CD8-positive, alpha-beta memory T cell (primary cell): ENCODE measurements at regions not wholly inside any gene's neighbourhood (a gene's known extent, or its start where the extent isn't known, plus 50 kb on each side); places are given as distances from the start of the nearest gene placed in this dataset.

Experiments
- CTCF ChIA-PET: fragments of 350-600 bp; sonication (Branson Sonifier 250); formaldehyde crosslinking; loops from one replicate; lab custom pipeline; 2021; ENCODE audit warnings: antibody characterized with exemption; lab: Charles Lee
- POLR2A ChIA-PET: fragments of 350-600 bp; sonication (Branson Sonifier 250); formaldehyde crosslinking; loops from one replicate; lab custom pipeline; 2021; ENCODE audit warnings: antibody characterized with exemption; lab: Charles Lee
- DNase-seq, 5 donors: peaks; one replicate each; pipeline versions ENCODE4 v3.0.0 to v3.0.0-alpha.2; 2020 to 2022; ENCODE audit warnings: mixed read lengths in 1 of 5
- H3K27ac ChIP-seq: one replicate; pipeline ENCODE4 v1.7.0; 2013; ENCODE audit warnings: low read depth, mild to moderate bottlenecking, low read length, moderate library complexity
- H3K27me3 ChIP-seq: 2 replicates; pipeline ENCODE4 v1.7.0; 2013; ENCODE audit warnings: low read length, mild to moderate bottlenecking; ENCODE audit not compliant: insufficient read depth, poor library complexity, severe bottlenecking
- H3K36me3 ChIP-seq: 2 replicates; pipeline ENCODE4 v1.7.0; 2013; ENCODE audit warnings: mild to moderate bottlenecking, low read length, moderate library complexity; ENCODE audit not compliant: insufficient read depth
- H3K4me1 ChIP-seq: 2 replicates; pipeline ENCODE4 v1.7.0; 2013; ENCODE audit warnings: mild to moderate bottlenecking, low read length, moderate library complexity; ENCODE audit not compliant: insufficient read depth
- H3K4me3 ChIP-seq: 2 replicates; pipeline ENCODE4 v1.7.0; 2013; ENCODE audit warnings: mild to moderate bottlenecking, low read length
- H3K9me3 ChIP-seq: 2 replicates; pipeline ENCODE4 v1.7.0; 2013; ENCODE audit warnings: mild to moderate bottlenecking, low read length
- H3K27ac Mint-ChIP-seq, 8 donors: one replicate each; pipeline ENCODE4 v1.8.0; 2020 to 2021; ENCODE audit warnings: mixed read lengths in 8 of 8, mild to moderate bottlenecking in 6 of 8, inconsistent platforms in 3 of 8, moderate library complexity in 3 of 8
- H3K27me3 Mint-ChIP-seq, 2 donors: one replicate each; pipeline ENCODE4 v1.8.0; 2020 to 2021; ENCODE audit warnings: mixed read lengths in 2 of 2, mild to moderate bottlenecking in 1 of 2, moderate library complexity in 1 of 2
- H3K36me3 Mint-ChIP-seq, 3 donors: one replicate each; pipeline ENCODE4 v1.8.0; 2020 to 2021; ENCODE audit warnings: mixed read lengths in 3 of 3, inconsistent platforms in 1 of 3, mild to moderate bottlenecking in 1 of 3
- H3K4me1 Mint-ChIP-seq, 3 donors: one replicate each; pipeline ENCODE4 v1.8.0; 2020 to 2021; ENCODE audit warnings: mixed read lengths in 3 of 3, inconsistent platforms in 1 of 3, mild to moderate bottlenecking in 1 of 3
- H3K4me3 Mint-ChIP-seq, 7 donors: one replicate each; pipeline ENCODE4 v1.8.0; 2020 to 2021; ENCODE audit warnings: mixed read lengths in 7 of 7, mild to moderate bottlenecking in 6 of 7, moderate library complexity in 4 of 7, inconsistent platforms in 2 of 7
- H3K9me3 Mint-ChIP-seq, 5 donors: one replicate each; pipeline ENCODE4 v1.8.0; 2020 to 2022; ENCODE audit warnings: mixed read lengths in 5 of 5, mild to moderate bottlenecking in 3 of 5, moderate library complexity in 2 of 5, inconsistent platforms in 1 of 5

DNA sequence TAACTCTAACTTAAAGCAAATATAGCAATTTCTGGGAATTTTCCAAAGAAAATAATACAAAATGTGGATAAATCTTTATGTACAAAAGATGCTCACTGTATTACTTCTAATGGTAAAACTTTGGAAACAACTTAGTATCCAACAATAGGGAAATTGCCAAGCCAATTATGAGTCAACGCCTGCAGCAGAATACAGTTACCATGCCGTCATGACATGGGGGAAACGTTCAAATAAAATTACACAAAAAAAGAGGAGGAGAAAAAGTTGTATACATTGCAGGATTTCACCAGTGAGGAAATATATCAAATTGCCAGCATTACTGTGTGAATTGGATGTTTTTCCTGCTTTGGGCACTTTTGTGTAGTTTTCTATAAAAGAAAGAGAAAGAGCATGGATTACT is 469.6 kb downstream of the SOX9 start:
- Mint-ChIP-seq H3K27me3 (peaks cover 26 to 41% of the 10 kb centered on the region in 2 donors), H3K9me3 (peaks cover 0 to 3% (median 0%) of the 10 kb centered on the region in 5 donors), H3K4me1 (peaks cover 10 to 46% (median 41%) of the 10 kb centered on the region in 3 donors), H3K4me3 (peak overlapping the region in 5 of 7 donors; percentile 10 to 84 (median 32)), H3K27ac (no peak overlapping the region), H3K36me3 (no peaks in the 10 kb centered on the region)
- no peak overlapping the region for H3K4me3 ChIP-seq
- no peaks in the 10 kb centered on the region for H3K4me1 ChIP-seq
- H3K9me3 ChIP-seq = no peaks in the 10 kb centered on the region
- peaks cover 3% of the 10 kb centered on the region for H3K27me3 ChIP-seq
- no peaks in the 10 kb centered on the region for H3K36me3 ChIP-seq
- CTCF ChIA-PET = no interaction called here
- POLR2A ChIA-PET = no interaction called here
- DNase-seq = no peak
- no peak overlapping the region for H3K27ac ChIP-seq

DNA sequence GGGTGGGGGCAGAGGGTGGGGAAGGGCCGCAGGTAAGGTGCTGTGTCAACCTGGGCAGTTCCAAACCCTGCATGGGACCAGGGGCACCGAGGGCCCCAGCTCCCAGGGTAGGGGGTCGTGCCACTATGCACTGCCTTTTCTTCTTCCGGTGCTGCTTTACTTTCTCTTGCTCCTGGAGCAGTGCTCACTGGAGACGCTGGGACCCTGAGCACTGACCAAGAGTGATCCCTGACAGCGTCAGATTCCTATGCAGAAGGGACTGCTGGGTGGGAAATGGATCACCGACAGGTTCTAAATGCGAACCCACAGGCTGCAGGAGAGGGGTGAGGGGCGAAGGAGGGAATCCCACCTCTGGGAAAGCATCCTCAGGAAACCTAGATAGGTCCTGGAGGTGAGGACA is 470.1 kb downstream of the SOX9 start:
- Histone ChIP-seq H3K27ac (no peak overlapping the region), H3K4me1 (no peaks in the 10 kb centered on the region), H3K9me3 (no peaks in the 10 kb centered on the region), H3K4me3 (no peak overlapping the region), H3K27me3 (peaks cover 3% of the 10 kb centered on the region), H3K36me3 (no peaks in the 10 kb centered on the region)
- ChIA-PET POLR2A (no interaction called here), CTCF (no interaction called here)
- Mint-ChIP-seq H3K4me1 (peaks cover 10 to 46% (median 41%) of the 10 kb centered on the region in 3 donors), H3K36me3 (no peaks in the 10 kb centered on the region), H3K9me3 (peaks cover 0 to 3% (median 0%) of the 10 kb centered on the region in 5 donors), H3K27ac (peak overlapping the region in 1 of 8 donors; percentile 14), H3K4me3 (peak overlapping the region in 5 of 7 donors; percentile 57 to 84 (median 76)), H3K27me3 (peaks cover 26 to 37% of the 10 kb centered on the region in 2 donors)
- no peak for DNase-seq

DNA sequence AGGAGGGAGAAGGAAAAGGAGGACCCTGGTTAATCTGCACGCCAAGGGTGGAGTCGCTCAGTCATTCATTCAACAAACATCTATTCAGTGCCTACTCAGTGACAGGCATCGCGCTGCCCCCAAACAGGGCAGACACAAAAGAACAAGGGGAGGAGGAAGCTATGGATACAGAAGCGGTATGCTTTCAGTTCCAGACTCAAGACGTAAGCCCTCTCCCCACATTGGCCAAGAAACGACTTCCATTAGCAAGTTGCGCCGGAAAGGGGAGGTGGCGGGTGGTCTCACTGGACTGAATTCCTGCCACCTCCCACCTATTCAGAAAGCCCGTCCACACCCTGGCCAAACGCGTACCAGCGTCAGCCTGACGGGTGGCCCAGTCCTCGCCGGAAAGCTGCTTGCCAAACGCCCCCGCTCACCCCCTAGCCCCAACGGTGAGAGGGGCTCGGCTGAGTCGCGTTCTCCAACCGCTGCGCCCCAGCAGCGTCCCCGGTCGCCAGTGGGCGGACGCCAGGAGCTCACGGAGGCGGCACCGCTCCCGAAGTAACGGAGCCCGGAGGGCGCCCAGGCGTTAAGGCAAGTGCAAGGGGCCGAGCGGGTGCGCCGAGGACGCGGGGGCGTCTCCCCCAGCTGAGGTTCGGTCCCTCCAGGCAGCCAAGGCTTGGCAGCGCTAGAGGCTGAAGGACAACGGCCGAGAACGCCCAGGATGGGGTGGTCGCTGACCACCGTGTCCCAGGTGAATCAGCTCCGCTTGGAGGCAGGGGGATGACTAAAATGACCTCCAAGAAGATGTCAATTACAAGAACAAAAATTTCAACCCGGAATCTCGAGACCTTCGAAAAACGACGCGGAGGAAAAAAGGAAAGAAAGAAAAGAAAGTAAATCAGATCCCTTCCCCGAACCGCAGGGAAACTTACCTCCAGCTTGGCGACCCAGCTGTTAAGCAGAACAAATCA is 470.7 kb downstream of the SOX9 start:
- Histone ChIP-seq H3K4me3 (no peak overlapping the region), H3K4me1 (no peaks in the 10 kb centered on the region), H3K36me3 (no peaks in the 10 kb centered on the region), H3K27me3 (peaks cover 3% of the 10 kb centered on the region), H3K27ac (no peak overlapping the region), H3K9me3 (no peaks in the 10 kb centered on the region)
- Mint-ChIP-seq H3K4me1 (peaks cover 10 to 45% (median 41%) of the 10 kb centered on the region in 3 donors), H3K9me3 (peaks cover 0 to 3% (median 0%) of the 10 kb centered on the region in 5 donors), H3K36me3 (no peaks in the 10 kb centered on the region), H3K27ac (peak overlapping the region in 3 of 8 donors; percentile 9 to 71 (median 20)), H3K4me3 (peak overlapping the region in 6 of 7 donors; percentile 76 to 88 (median 79)), H3K27me3 (peaks cover 26 to 37% of the 10 kb centered on the region in 2 donors)
- DNase-seq = no peak
- POLR2A ChIA-PET = no interaction called here
- CTCF ChIA-PET = interaction anchor here (1.0 to 1.3 kb wide), 2 partner anchors 35 to 135 kb away, joined by 3 to 5 read pairs; no protein-coding TSS in a partner anchor

DNA sequence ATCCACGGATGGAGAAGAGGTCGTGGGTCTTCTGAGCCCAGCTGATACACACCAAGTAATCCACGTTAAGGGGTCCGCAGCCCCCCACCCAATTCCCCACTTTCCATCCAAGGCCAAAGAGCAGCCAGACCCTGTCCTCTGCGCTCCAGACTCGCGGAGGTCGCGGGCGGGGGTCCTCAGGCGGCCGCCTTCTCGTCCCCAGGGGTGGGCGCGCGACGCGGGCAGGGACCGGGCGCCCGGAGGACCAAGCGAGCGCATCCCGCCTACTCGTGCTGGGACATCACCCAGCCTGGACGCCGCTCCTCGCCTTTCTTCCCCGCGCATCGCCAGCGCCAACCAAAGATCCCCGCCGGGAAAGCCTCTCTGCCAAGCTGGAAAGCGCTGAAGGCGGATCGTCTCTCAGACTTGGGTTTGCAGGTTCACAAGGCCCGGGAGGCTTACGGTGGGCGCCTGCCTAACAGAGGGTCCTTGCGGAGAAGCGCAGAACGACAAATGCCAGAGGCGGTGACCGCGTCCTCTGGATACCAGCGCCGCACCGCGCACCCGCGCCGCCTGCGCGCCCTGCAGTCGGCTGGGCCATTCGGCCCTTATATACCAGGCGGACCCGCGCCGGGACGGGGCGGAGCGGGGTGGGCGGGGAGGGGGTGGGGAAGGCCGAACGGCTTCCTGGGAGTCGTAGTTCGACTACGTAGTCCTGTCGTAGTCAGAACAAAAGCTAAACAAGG is 471.6 kb downstream of the SOX9 start:
- Mint-ChIP-seq H3K9me3 (peaks cover 0 to 3% (median 0%) of the 10 kb centered on the region in 5 donors), H3K4me1 (peaks cover 10 to 41% (median 36%) of the 10 kb centered on the region in 3 donors), H3K27ac (peak overlapping the region in 3 of 8 donors; percentile 9 to 71 (median 20)), H3K36me3 (no peaks in the 10 kb centered on the region), H3K27me3 (peaks cover 26 to 42% of the 10 kb centered on the region in 2 donors), H3K4me3 (peak overlapping the region in 6 of 7 donors; percentile 70 to 88 (median 79))
- no peaks in the 10 kb centered on the region for H3K9me3 ChIP-seq
- no peak overlapping the region for H3K27ac ChIP-seq
- ChIA-PET POLR2A (no interaction called here), CTCF (interaction anchor here (1.0 to 1.3 kb wide), 2 partner anchors 36 to 135 kb away, joined by 3 to 5 read pairs; no protein-coding TSS in a partner anchor)
- peaks cover 3% of the 10 kb centered on the region for H3K27me3 ChIP-seq
- DNase-seq = peak in 3 of 5 donors; percentile 4 to 60 (median 22)
- no peak overlapping the region for H3K4me3 ChIP-seq
- H3K4me1 ChIP-seq = no peaks in the 10 kb centered on the region
- no peaks in the 10 kb centered on the region for H3K36me3 ChIP-seq

DNA sequence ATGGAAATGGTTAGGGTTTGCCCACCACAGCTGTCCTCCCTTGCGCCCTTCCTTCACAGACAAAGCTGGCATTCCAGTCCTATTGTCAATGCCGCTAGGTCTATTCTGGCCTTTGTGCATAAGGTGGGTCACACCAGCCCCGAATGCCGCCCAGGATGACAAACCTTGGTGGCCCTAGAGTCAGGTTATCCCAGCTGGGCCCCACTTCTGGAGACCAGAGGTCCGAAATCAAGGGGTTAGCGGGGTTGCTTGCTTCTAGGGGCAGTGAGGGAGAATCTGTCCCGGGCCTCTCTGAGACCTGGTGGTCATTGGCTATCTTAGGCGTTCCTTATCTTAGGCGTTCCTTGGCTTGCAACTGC is 472.1 kb downstream of the SOX9 start:
- no peak overlapping the region for H3K27ac Mint-ChIP-seq
- ChIA-PET POLR2A (no interaction called here), CTCF (no interaction called here)
- Histone ChIP-seq H3K4me1 (no peaks in the 10 kb centered on the region), H3K27ac (no peak overlapping the region), H3K27me3 (peaks cover 3% of the 10 kb centered on the region), H3K9me3 (no peaks in the 10 kb centered on the region), H3K36me3 (no peaks in the 10 kb centered on the region), H3K4me3 (no peak overlapping the region)
- H3K4me1 Mint-ChIP-seq = peaks cover 9 to 35% (median 31%) of the 10 kb centered on the region in 3 donors
- H3K36me3 Mint-ChIP-seq = no peaks in the 10 kb centered on the region
- peaks cover 0 to 3% (median 0%) of the 10 kb centered on the region in 5 donors for H3K9me3 Mint-ChIP-seq
- H3K4me3 Mint-ChIP-seq = peak overlapping the region in 4 of 7 donors; percentile 23 to 56 (median 46)
- no peak for DNase-seq
- peaks cover 26 to 42% of the 10 kb centered on the region in 2 donors for H3K27me3 Mint-ChIP-seq

DNA sequence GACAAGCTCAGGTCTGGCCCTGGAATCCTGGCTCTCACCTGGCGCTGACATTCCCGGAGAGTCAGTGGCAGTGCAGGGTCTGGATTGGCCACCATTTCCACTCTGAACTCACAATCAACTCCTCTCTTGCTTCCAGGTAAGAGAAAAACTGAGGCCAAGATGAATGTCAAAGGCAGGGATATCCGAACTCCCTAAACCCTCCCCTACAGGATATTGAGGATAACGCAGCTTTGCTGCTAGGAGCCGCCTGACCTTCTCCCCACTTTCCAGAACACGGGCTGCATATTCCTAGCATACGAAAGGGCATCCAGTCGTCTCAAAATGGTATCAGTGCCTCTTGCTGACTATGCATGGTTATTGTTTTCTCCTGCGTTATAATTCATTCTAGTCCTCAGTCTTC is 473.4 kb downstream of the SOX9 start:
- Histone ChIP-seq H3K9me3 (no peaks in the 10 kb centered on the region), H3K27me3 (peaks cover 3% of the 10 kb centered on the region), H3K27ac (no peak overlapping the region), H3K4me3 (no peak overlapping the region), H3K4me1 (no peaks in the 10 kb centered on the region), H3K36me3 (no peaks in the 10 kb centered on the region)
- POLR2A ChIA-PET = no interaction called here
- DNase-seq = no peak
- CTCF ChIA-PET = no interaction called here
- H3K27ac Mint-ChIP-seq = no peak overlapping the region
- no peaks in the 10 kb centered on the region for H3K9me3 Mint-ChIP-seq
- no peaks in the 10 kb centered on the region for H3K36me3 Mint-ChIP-seq
- peaks cover 26 to 31% of the 10 kb centered on the region in 2 donors for H3K27me3 Mint-ChIP-seq
- H3K4me3 Mint-ChIP-seq = peak overlapping the region in 1 of 7 donors; percentile 25
- peaks cover 9 to 24% (median 19%) of the 10 kb centered on the region in 3 donors for H3K4me1 Mint-ChIP-seq
